Large intestine (tissue), 3 donors: ENCODE measurements at regions not wholly inside any gene's neighbourhood (a gene's known extent, or its start where the extent isn't known, plus 50 kb on each side); places are given as distances from the start of the nearest gene placed in this dataset.
A peak's percentile ranks its signal among the peaks of the same experiment; 100 is the strongest.

Source experiments
- DNase-seq, 2 donors: peaks; one replicate each; pipeline versions ENCODE4 v3.0.0 to v3.0.0-alpha.2; 2013
- H3K27ac ChIP-seq: one replicate; pipeline ENCODE4 v1.5.1; 2013; ENCODE audit warnings: low read length
- H3K27me3 ChIP-seq: 2 replicates; pipeline ENCODE4 v1.6.1; 2013; ENCODE audit warnings: low read length; ENCODE audit not compliant: control insufficient read depth, insufficient read depth
- H3K36me3 ChIP-seq: 2 replicates; pipeline ENCODE4 v1.6.1; 2013; ENCODE audit warnings: low read length; ENCODE audit not compliant: control insufficient read depth, insufficient read depth
- H3K4me1 ChIP-seq: one replicate; pipeline ENCODE4 v1.6.1; 2013; ENCODE audit warnings: low read length; ENCODE audit not compliant: control insufficient read depth, insufficient read depth
- H3K4me3 ChIP-seq: one replicate; pipeline ENCODE4 v1.5.1; 2013; ENCODE audit warnings: low read length
- H3K9me3 ChIP-seq: one replicate; pipeline ENCODE4 v1.6.1; 2013; ENCODE audit warnings: mild to moderate bottlenecking, low read depth, low read length, moderate library complexity; ENCODE audit not compliant: control insufficient read depth
- WGBS: methylation state at CpG from one replicate; pipeline ENCODE4 v1.1.5; 2013; ENCODE audit warnings: low lambda C conversion rate; ENCODE audit not compliant: insufficient coverage; 5-methylcytosine and 5-hydroxymethylcytosine counted together

GRCh38 chr12:125469683-125470082, 404.4 kb downstream of the AACS start:
- WGBS, result no CpG with 5 or more reads among the region's 1 CpG

DNA sequence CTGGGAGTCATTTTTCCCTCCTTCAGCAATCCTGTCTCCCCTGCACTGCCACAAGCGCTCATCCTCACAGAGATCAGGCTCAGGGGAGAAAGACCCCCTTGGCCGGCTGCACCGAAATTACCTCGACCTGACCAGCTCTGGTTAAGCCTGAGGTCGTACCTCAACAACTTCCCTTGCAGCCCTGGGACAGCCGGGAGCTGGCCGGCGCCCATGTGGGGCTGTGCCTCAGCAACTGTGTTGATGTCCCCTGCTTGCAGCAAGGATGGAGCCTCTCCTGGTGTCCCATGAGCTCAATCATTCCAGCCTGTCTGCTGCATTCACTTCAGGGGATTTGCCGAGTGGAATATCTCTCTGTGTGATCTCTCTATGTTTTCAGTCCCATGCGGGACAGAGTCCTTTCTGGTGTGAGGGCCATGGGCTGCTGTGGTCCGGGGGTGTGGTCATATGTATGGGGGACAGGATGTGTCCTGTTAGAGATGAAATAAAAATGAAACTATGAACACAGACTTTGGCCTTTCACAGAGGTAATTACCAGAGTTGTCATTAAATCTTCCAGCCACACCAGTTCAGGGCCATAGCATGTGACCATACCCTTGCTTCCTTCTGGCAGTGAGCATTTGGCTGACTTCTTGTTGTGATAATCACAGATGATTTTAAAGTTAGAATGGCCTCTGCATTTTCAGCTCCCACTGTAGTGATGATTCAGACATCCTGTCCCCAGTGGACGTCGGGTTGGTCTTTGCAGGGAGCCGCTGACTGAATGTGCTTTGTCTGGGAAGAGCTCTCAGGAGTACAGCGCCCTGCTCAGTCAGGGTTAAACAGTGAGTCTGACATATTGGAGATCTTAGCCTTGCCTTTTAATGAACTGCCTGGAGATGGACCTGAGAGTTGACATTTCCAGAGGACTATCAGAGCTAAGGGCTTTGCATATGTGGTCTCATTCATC, 405.9 kb downstream of the AACS start:
- peaks cover 12% of the 10 kb centered on the region for H3K4me1 ChIP-seq
- DNase-seq, result peak; percentile 54 to 82
- WGBS, result 20% methylated on average over 2 of the region's 15 CpGs

More at GRCh38 chr12:125469683-125470082, 404.4 kb downstream of the AACS start:
- H3K4me3 ChIP-seq, result no peak overlapping the region
- DNase-seq, result no peak
- no peak overlapping the region for H3K27ac ChIP-seq
- no peaks in the 10 kb centered on the region for H3K9me3 ChIP-seq
- no peaks in the 10 kb centered on the region for H3K36me3 ChIP-seq
- peaks cover 12% of the 10 kb centered on the region for H3K4me1 ChIP-seq
- no peaks in the 10 kb centered on the region for H3K27me3 ChIP-seq

GRCh38 chr12:125473501-125473900, 408.3 kb downstream of the AACS start:
- H3K9me3 ChIP-seq, result no peaks in the 10 kb centered on the region
- DNase-seq, result no peak
- H3K4me1 ChIP-seq, result peaks cover 12% of the 10 kb centered on the region
- no peaks in the 10 kb centered on the region for H3K27me3 ChIP-seq
- no peak overlapping the region for H3K4me3 ChIP-seq
- no peaks in the 10 kb centered on the region for H3K36me3 ChIP-seq
- no peak overlapping the region for H3K27ac ChIP-seq

More for the DNA sequence above, 405.9 kb downstream of the AACS start:
- H3K27me3 ChIP-seq, result no peaks in the 10 kb centered on the region
- H3K36me3 ChIP-seq, result no peaks in the 10 kb centered on the region
- no peaks in the 10 kb centered on the region for H3K9me3 ChIP-seq
- peak overlapping the region; percentile 39 for H3K27ac ChIP-seq
- no peak overlapping the region for H3K4me3 ChIP-seq

DNA sequence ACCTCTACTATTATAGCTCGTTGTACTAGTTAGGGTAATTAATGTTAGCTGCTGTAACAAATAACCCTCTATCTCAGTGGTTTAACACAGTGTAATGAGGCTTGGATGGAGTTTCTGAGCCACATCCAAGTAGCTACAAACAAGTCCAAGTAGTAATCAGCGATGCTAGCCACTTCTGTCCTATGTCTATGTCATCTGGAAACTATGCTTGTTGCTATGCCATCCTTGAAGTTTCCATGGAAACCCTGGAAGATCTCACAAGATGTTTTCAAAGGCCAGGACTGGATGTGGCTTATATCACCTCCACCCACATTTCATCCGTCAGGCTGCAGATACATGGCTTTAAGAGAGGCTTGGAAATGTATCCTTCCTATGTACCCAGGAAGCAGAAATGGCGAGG, 422.1 kb downstream of the AACS start:
- Histone ChIP-seq H3K4me3 (no peak overlapping the region), H3K27me3 (no peaks in the 10 kb centered on the region), H3K9me3 (no peaks in the 10 kb centered on the region), H3K36me3 (no peaks in the 10 kb centered on the region), H3K4me1 (no peaks in the 10 kb centered on the region), H3K27ac (no peak overlapping the region)
- no CpG with 5 or more reads among the region's 4 CpGs for WGBS
- DNase-seq, result no peak

DNA sequence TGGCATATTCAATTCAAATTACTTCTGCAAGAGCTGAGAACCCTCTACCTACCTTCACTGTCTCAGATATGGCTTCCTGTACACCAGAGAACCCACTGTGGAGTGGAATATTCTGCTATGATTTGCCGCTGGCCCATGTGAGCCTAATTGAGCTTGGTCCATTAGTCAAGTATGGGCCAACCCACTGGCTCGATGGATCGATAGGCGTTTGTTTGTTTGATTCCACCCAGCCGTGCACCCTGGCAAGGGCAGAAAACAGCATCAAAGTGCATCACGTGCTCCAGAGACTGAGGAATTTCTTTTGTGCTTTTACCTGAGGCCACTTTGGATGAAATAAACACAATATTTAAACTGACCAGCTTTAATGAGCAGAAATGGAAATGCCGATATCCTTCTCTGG, 426.3 kb downstream of the AACS start:
- Histone ChIP-seq H3K4me1 (no peaks in the 10 kb centered on the region), H3K27me3 (no peaks in the 10 kb centered on the region), H3K36me3 (no peaks in the 10 kb centered on the region), H3K4me3 (no peak overlapping the region), H3K27ac (no peak overlapping the region), H3K9me3 (no peaks in the 10 kb centered on the region)
- WGBS, result 88% methylated on average over 3 of the region's 7 CpGs
- DNase-seq, result no peak

DNA sequence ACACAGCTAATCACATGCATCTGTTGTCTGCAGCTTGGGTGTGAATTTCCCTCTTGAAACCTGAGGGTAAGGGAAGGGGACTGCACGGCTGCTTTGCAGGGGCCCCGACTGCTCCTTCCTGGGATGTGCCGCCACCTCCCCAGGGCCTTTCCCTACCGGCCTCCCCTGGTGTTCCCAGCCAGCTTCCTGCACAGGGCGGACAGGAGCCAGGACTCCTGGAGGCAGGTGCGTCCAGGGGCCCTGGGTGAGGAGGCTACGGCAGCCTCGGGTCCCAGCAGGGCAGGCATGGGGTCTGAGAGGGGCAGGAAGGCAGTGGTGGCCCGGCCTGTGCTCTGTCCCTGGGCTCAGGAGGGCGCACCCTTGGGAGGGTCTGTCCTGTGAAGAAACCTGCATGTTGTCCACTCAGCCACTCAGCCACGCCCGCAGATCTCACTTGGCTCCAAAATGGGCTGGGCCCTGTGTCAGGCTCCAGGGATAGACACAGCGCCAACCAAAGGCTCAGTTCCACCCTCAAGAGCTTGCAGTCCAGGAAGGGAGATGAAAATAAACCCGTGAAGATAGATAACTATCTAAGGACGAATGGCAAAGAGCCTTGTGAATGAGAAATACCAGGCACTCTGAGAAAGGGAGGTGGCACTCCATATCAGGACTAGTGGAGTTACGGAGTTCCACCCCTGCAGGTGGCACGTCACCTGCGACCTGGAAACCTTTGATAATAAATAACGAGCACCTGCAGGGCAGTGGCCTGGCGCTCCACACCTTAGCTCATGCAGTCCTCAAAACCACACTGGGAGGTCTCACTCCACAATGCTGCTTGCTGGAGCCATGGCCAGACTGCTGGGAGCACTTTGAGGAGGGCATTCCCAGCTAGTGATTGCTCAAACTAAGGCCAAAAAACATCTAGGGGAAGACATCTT, 427.4 kb downstream of the AACS start:
- no peak overlapping the region for H3K4me3 ChIP-seq
- no peaks in the 10 kb centered on the region for H3K27me3 ChIP-seq

GRCh38 chr12:125493704-125494308, 428.6 kb downstream of the AACS start:
- 70% methylated on average over 2 of the region's 14 CpGs for WGBS

More for the DNA sequence above, 427.4 kb downstream of the AACS start:
- Histone ChIP-seq H3K4me1 (no peaks in the 10 kb centered on the region), H3K36me3 (no peaks in the 10 kb centered on the region), H3K27ac (no peak overlapping the region), H3K9me3 (no peaks in the 10 kb centered on the region)
- 60% methylated on average over 1 of the region's 20 CpGs for WGBS
- no peak for DNase-seq

DNA sequence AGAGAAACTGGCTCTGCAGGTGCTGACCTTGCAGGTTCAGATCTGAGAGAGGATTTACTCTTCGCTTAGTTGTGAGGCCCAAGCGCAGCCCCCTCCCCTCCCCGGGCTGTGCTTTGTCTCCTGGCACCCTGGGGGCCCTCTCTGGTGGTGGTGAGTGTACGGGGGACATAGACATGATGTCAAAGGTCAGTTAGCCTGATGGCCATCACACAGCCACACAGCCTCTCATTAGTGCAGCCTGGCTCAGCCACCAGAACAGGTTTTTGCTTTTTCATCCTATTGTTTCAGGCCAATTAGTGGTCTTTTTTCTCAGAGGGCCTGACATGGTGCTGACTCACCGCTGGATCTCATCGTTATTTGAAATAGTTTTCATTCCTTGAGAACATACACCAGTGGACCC, 437.9 kb downstream of the AACS start:
- Histone ChIP-seq H3K27ac (no peak overlapping the region), H3K36me3 (no peaks in the 10 kb centered on the region), H3K9me3 (no peaks in the 10 kb centered on the region), H3K27me3 (no peaks in the 10 kb centered on the region), H3K4me3 (no peak overlapping the region), H3K4me1 (no peaks in the 10 kb centered on the region)
- no peak for DNase-seq
- WGBS, result no CpG with 5 or more reads among the region's 6 CpGs

More at GRCh38 chr12:125493704-125494308, 428.6 kb downstream of the AACS start:
- Histone ChIP-seq H3K4me1 (no peaks in the 10 kb centered on the region), H3K27ac (no peak overlapping the region), H3K36me3 (no peaks in the 10 kb centered on the region), H3K4me3 (no peak overlapping the region), H3K27me3 (no peaks in the 10 kb centered on the region), H3K9me3 (no peaks in the 10 kb centered on the region)
- no peak for DNase-seq

GRCh38 chr12:125509195-125509594, 444.0 kb downstream of the AACS start:
- H3K4me3 ChIP-seq, result no peak overlapping the region
- DNase-seq, result no peak
- no peaks in the 10 kb centered on the region for H3K36me3 ChIP-seq
- H3K27ac ChIP-seq, result no peak overlapping the region
- H3K27me3 ChIP-seq, result no peaks in the 10 kb centered on the region
- H3K9me3 ChIP-seq, result no peaks in the 10 kb centered on the region
- no peaks in the 10 kb centered on the region for H3K4me1 ChIP-seq
- WGBS, result no CpG with 5 or more reads among the region's 6 CpGs
